AG09319 (cell line): ENCODE measurements at regions not wholly inside any gene's neighbourhood (a gene's known extent, or its start where the extent isn't known, plus 50 kb on each side); places are given as distances from the start of the nearest gene placed in this dataset.
A peak's percentile ranks its signal among the peaks of the same experiment; 100 is the strongest.

Experiments
- DNase-seq: peaks from one replicate; pipeline ENCODE4 v3.0.0-alpha.2; 2010; ENCODE audit warnings: low read depth; ENCODE audit errors: extremely low read depth
- CTCF ChIP-seq: IDR thresholded peaks from 2 replicates; pipeline ENCODE4 v1.5.1; 2011; ENCODE audit warnings: low read depth, mild to moderate bottlenecking, inconsistent platforms, low read length, moderate library complexity

GRCh38 chr6:56890683-56891429 lies 64.1 kb upstream of the BEND6 start:
- peak; percentile 76 for DNase-seq
- no peak for TF ChIP-seq CTCF

DNA sequence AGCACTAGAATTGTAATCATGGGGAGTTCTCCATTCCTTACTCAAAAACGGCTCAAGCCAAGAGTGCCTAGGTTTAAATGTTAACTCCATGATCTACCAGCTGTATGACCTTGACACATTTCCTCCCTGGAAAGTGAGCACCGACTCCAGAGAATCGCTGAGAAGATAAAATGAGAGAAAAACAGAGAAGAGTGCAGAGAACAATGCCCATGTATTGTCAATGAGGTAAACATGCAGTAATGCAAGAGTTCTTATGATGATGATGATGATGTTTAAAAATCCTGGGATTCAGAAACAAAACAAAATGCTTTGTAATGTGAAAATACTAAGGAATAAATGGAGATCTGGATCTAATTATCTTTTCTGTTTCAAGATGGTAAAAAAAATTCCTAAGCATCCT lies 64.8 kb upstream of the BEND6 start:
- DNase-seq: no peak
- no peak for TF ChIP-seq CTCF

DNA sequence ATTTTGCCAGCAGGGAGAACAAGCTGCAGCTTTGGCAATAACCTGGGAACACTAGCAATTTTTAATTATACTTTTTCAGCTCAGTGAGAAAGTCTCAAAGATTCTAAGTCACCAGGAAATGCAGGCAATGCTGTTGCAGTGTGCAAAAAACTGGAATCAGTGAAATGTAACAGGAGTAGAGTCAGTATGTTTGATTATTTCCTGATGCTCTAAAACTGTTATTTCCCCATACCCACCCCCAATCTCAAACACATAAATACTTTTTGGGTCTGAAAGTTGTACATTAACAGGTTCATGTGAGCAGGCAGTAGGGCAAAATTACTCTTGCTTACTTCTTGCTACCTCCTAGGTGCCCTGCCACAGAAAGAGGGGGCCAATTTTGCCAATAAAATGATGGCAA lies 65.4 kb upstream of the BEND6 start:
- DNase-seq: no peak
- TF ChIP-seq CTCF: no peak

DNA sequence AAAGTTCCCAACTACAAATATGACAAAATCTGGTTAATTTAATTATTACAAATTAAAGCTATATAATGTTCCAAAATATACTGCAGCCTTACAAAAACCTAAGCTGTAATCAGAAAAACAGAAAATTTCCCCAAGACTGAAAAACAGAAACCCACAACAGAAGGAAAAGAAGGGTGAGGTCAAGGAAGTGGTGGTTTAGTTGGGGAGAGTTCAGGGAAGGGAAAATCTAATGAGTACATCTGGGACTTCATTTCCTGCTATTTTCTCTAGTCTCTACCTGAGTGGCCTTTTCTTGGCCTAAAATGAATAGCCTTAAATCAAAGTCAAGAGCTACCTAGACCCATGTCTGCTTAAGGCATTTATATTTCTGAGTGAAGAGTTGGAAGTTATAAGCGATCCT lies 66.2 kb upstream of the BEND6 start:
- TF ChIP-seq CTCF: no peak
- DNase-seq: no peak

DNA sequence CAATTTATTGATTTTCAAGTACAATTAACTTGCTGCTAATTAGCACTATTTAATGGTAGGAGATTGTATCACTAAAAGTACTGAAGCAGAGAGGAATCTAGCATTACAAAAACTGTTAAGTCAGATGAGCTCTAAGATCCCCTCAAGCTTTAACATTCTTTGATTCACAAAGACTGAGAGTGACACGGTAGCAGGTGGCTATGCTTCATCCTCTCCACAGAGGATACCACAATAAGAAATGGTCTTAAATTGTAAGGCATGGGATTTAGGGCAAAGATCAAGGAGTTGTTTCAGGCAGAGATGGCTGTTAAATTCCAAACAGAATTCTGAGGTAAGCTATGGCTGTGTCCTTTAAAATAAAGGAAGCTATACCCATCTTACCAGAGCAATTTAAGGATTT lies 67.8 kb upstream of the BEND6 start:
- TF ChIP-seq CTCF: no peak
- DNase-seq: no peak

GRCh38 chr6:56877922-56878321 lies 77.0 kb upstream of the BEND6 start:
- TF ChIP-seq CTCF: no peak
- DNase-seq: no peak

- no peak for TF ChIP-seq CTCF
- no peak for DNase-seq
Observed at GRCh38 chr6:56875961-56876360, 78.9 kb upstream of the BEND6 start.
